Effector memory CD4-positive, alpha-beta T cell (primary cell): ENCODE measurements at regions not wholly inside any gene's neighbourhood (a gene's known extent, or its start where the extent isn't known, plus 50 kb on each side); places are given as distances from the start of the nearest gene placed in this dataset.
"Not testable (repeated sequence)": the region's sequence is repeated elsewhere in the genome, so short reads cannot be mapped to it uniquely, and the experiment has no call there.

Experiments used
- DNase-seq, 3 donors: peaks; one replicate each; pipeline ENCODE4 v3.0.0-alpha.2; 2020
- H3K27ac ChIP-seq: 2 replicates; pipeline ENCODE4 v1.7.0; 2013; ENCODE audit warnings: mild to moderate bottlenecking, low read length, moderate library complexity; ENCODE audit not compliant: insufficient read depth, poor library complexity, severe bottlenecking
- H3K27me3 ChIP-seq: replicated peaks from 2 replicates; pipeline ENCODE4 v1.7.0; 2013; ENCODE audit warnings: mild to moderate bottlenecking, low read length; ENCODE audit not compliant: insufficient read depth, control insufficient read depth, poor library complexity, severe bottlenecking
- H3K36me3 ChIP-seq: 2 replicates; pipeline ENCODE4 v1.7.0; 2013; ENCODE audit warnings: mild to moderate bottlenecking, low read length, moderate library complexity; ENCODE audit not compliant: control insufficient read depth, insufficient read depth
- H3K4me1 ChIP-seq: 2 replicates; pipeline ENCODE4 v1.7.0; 2013; ENCODE audit warnings: low read length, mild to moderate bottlenecking; ENCODE audit not compliant: control insufficient read depth, insufficient read depth, poor library complexity, severe bottlenecking
- H3K4me3 ChIP-seq: 2 replicates; pipeline ENCODE4 v1.7.0; 2013; ENCODE audit warnings: low read length, low read depth, mild to moderate bottlenecking; ENCODE audit not compliant: insufficient read depth, poor library complexity, severe bottlenecking
- H3K9me3 ChIP-seq: 2 replicates; pipeline ENCODE4 v1.7.0; 2013; ENCODE audit warnings: mild to moderate bottlenecking, low read length, moderate library complexity; ENCODE audit not compliant: control insufficient read depth

DNA sequence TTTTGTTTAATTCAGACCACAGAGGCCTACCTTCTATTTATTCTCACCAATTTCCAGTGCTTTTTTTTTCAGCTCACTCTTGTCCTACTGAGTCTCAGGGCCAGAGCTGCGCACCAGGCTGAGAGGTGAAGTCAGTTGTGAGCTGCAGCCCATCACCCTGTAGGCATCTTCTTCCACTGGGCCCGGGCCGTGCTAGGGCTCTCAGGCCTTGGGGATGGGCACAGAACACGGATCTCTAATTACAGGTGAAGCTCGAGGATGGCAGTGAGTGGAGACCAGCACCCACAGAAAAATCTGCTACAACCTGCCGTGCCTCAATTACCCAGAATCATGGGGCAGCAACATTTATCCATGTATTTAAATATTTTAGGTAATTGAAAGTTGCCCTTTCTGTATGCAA is 82.1 kb downstream of the IRX5 start:
- no peak overlapping the region for H3K4me3 ChIP-seq
- DNase-seq: no peak

DNA sequence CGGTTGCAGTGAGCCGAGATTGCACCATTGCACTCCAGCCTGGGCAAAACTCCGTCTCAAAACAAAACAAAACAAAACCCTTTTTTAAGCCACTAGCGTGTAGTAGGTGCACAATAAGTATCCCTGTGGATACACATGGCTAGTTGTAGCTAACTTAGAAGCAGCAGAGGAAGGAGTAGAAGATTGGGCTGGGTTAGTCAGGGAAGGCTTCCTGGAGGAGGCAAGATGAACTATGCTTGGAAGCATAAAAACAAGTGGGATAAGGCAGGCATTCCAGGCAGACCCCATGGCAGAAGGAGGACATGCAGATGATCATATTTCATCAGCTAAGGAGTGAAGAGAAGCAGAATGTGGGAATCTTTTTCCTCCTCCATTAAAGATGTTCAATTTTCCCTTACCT is 83.4 kb downstream of the IRX5 start:
- Histone ChIP-seq H3K4me1 (no peaks in the 10 kb centered on the region), H3K27ac (no peak overlapping the region), H3K9me3 (no peaks in the 10 kb centered on the region), H3K27me3 (no peaks in the 10 kb centered on the region), H3K36me3 (no peaks in the 10 kb centered on the region), H3K4me3 (no peak overlapping the region)
- DNase-seq: no peak

More for the DNA sequence above, 82.1 kb downstream of the IRX5 start:
- H3K27me3 ChIP-seq: no peaks in the 10 kb centered on the region
- no peak overlapping the region for H3K27ac ChIP-seq
- no peaks in the 10 kb centered on the region for H3K9me3 ChIP-seq
- H3K4me1 ChIP-seq: no peaks in the 10 kb centered on the region
- H3K36me3 ChIP-seq: no peaks in the 10 kb centered on the region

DNA sequence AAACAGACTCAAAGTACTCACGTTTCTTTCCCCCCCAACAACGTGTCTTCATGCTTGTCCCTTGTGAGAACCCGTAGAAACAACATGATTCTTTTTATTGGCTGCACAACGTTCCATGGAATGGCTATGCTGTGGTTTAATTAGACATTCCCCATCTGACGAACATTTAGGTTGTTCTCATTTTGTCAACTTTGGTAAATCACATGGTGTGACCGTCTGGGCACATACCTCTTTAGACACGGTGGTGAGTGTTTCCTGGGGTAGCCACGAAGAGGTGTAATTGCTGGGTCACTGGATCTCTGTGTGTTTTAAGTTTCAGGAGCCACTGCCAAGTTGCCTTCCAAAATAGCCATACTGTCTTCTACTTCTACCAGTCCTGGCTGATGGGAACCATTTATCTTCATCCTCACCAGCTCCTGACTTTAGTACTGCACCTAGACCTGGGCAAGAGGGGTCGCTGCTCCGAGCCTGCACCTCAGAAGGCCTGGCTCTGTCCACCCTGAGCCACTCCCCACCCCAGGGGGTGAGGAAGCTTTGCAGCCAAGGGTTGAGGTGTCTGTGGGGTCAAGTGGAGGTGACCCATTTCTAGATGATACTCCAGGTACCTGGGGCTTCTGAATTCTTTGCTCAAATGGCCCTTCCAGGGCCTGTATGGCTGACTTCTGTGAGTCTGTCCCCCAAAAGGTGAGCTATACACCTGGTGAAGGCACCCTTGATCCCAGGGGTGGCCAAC is 84.7 kb downstream of the IRX5 start:
- H3K4me3 ChIP-seq: no peak overlapping the region
- H3K27me3 ChIP-seq: no peaks in the 10 kb centered on the region
- H3K36me3 ChIP-seq: no peaks in the 10 kb centered on the region
- DNase-seq: no peak
- no peaks in the 10 kb centered on the region for H3K9me3 ChIP-seq
- H3K4me1 ChIP-seq: no peaks in the 10 kb centered on the region
- H3K27ac ChIP-seq: no peak overlapping the region

DNA sequence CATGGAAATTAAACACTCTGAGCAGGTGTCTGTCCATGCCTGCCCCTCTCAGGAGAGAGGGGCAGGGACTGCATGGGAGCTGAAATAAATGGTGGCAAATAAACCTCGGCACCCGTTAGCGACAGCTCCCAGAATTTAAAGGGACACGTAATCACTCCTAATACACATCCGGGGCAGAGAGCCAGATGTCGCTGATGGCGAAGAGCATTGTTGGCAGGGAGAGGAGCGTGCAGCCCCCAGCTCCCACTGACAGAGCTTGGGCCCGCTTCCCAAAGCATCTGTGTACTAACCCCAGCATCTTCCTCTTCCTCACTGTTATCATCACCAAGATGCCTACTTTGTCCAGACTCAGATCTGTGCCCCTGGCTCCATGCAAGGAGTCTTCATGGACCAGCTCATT is 85.8 kb downstream of the IRX5 start:
- Histone ChIP-seq H3K27me3 (no peaks in the 10 kb centered on the region), H3K9me3 (no peaks in the 10 kb centered on the region), H3K4me1 (no peaks in the 10 kb centered on the region), H3K27ac (no peak overlapping the region), H3K36me3 (no peaks in the 10 kb centered on the region), H3K4me3 (no peak overlapping the region)
- DNase-seq: no peak

DNA sequence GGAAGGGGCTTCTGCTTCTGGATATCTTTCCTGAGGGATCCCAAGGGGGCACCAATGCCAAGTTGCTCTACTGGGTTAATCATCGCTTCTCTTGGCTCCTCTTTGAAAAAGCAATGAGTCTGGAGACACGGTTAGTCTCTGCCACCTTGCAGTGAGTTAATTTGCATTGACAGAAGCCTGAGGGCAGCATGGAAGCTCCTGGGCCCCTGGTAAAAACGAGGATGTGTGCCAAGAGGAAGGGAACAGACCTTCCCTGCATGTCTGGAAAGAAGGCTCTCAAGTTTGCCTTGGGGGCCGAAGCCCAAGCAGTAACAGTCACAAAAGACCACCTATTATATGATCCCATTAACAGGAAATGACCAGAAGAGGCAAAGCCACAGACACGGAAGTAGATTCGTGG is 86.7 kb downstream of the IRX5 start:
- DNase-seq: no peak
- H3K27ac ChIP-seq: no peak overlapping the region

DNA sequence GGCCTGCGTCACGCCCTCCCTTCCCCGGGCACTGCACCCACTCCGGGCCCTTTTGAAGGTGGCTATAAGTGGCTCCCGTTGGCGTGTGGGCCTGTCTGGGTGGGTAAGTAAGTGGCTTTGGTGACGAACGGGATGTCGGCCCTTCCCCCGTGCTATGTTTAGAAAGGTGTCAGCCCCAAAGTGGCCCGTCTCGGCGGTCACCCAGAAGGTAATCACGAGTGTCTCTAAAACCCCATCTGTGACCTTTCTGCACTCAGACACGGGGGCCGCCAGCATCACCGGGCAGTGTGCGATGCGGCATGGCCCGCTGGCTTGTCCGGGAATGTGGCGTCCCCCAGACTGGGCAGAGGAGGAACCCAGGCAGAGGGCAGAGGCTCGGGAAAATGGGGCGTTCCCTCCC is 88.2 kb downstream of the IRX5 start:
- DNase-seq: no peak
- H3K27me3 ChIP-seq: no peaks in the 10 kb centered on the region
- no peak overlapping the region for H3K27ac ChIP-seq
- no peaks in the 10 kb centered on the region for H3K36me3 ChIP-seq
- H3K9me3 ChIP-seq: no peaks in the 10 kb centered on the region
- no peaks in the 10 kb centered on the region for H3K4me1 ChIP-seq
- no peak overlapping the region for H3K4me3 ChIP-seq

More for the DNA sequence above, 86.7 kb downstream of the IRX5 start:
- H3K4me3 ChIP-seq: no peak overlapping the region
- no peaks in the 10 kb centered on the region for H3K9me3 ChIP-seq
- no peaks in the 10 kb centered on the region for H3K4me1 ChIP-seq
- H3K36me3 ChIP-seq: no peaks in the 10 kb centered on the region
- H3K27me3 ChIP-seq: no peaks in the 10 kb centered on the region

DNA sequence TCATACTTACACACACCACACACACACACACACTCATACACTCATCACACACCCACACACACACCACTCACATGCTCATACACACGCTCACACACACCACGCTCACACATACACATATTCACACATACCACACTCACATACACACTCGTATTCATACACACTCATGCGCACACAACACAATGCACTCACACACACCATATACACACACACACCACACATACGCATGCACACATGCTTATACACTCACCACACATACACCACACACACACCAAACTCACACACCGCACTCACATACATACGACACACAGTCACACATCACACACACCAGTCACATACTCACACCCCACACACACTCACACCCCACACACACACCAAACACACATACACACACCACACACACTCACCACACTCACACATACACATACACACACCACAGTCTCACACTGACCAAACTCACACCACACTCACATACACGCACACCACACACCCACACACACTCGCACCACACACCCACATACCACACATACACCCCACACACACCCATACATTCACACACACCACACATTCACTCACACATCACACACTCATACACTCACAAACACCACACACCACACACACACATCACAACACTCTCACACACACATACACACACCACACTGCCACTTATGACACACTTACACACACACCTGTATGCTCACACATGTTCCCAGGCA is 88.9 kb downstream of the IRX5 start:
- no peak overlapping the region for H3K4me3 ChIP-seq
- H3K27ac ChIP-seq: no peak overlapping the region
- no peak for DNase-seq
- no peaks in the 10 kb centered on the region for H3K36me3 ChIP-seq
- H3K4me1 ChIP-seq: no peaks in the 10 kb centered on the region
- H3K27me3 ChIP-seq: no peaks in the 10 kb centered on the region
- no peaks in the 10 kb centered on the region for H3K9me3 ChIP-seq

DNA sequence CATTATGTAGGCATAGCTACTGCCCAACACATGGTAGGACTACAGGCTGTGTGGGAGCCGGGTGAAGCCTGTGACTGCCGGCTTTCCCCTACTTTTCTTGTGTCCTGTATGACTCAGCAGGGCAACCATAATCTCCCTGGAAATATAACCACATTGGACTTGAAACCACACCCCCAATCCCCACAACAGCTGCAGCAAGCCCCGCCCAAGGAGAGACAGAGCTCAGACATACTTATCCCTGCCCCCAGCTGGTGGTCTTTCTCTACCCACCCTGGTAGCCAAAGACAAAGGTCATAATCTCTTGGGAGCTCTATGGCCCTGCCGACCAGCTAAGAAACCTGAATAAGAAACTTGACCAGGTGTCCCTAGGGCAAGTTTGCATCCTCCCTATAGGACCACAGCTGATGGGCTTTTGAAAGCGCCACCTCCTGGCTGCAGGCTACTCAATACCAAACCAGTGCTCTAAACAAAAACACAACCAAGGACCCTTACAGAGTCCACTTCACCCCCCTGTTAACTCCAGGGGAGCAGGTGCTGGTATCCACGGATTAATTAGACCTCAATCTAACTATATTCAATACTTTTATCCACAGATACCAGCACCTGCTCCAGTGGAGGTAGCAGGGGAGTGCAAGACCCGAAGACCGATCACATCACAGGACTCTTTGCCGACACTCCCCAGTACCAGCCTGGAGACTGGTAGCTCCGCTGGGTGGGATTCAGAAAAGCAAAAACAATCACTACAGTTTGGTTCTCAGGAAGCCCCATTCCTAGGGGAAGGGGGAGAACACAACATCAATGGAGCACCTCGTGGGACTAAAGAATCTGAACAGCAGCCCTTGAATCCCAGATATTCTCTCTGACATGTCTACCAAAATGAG is 91.2 kb downstream of the IRX5 start:
- H3K4me3 ChIP-seq: no peak overlapping the region
- no peaks in the 10 kb centered on the region for H3K27me3 ChIP-seq
- no peak for DNase-seq
- no peak overlapping the region for H3K27ac ChIP-seq
- H3K36me3 ChIP-seq: no peaks in the 10 kb centered on the region
- no peaks in the 10 kb centered on the region for H3K9me3 ChIP-seq
- H3K4me1 ChIP-seq: no peaks in the 10 kb centered on the region

DNA sequence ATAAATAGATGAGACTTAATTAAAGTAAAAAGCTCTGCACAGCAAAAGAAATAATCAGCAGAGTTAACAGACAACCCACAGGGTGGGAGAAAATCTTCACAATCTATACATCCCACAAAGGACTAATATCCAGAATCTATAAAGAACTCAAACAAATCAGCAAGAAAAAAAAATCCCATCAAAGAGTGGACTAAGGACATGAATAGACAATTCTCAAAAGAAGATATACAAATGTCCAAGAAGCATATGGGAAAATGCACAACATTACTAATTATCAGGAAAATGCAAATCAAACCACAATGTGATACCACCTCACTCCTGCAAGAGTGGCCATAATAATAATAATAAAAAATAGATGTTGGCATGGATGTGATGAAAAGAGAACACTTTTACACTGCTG is 96.6 kb downstream of the IRX5 start:
- not testable (repeated sequence) for H3K36me3 ChIP-seq, H3K4me3 ChIP-seq, H3K27me3 ChIP-seq, H3K9me3 ChIP-seq, H3K27ac ChIP-seq, DNase-seq, H3K4me1 ChIP-seq

DNA sequence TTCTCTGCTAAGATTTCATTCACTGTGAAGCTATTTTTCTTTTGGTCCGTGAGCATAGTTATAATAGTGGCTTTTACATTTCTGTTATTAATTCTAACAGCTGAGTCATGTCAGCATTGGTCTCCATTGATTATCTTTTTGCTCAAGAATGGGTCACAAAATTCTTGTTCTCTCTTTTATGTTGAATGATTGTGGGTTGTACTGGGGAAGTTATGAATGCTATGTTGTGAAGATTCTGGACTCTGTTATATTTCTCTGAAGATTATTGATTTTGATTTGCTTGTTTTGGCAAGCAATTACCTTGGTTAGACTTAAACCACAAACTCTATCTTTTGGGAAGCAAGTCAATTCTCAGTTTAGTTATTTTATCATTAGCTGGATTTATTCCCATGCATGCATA is 98.8 kb downstream of the IRX5 start:
- Histone ChIP-seq H3K4me1 (no peaks in the 10 kb centered on the region), H3K9me3 (no peaks in the 10 kb centered on the region), H3K27ac (no peak overlapping the region), H3K4me3 (no peak overlapping the region), H3K27me3 (no peaks in the 10 kb centered on the region), H3K36me3 (no peaks in the 10 kb centered on the region)
- no peak for DNase-seq
